ENCODE measurements at regions not wholly inside any gene's neighbourhood (a gene's known extent, or its start where the extent isn't known, plus 50 kb on each side); places are given as distances from the start of the nearest gene placed in this dataset.

DNA sequence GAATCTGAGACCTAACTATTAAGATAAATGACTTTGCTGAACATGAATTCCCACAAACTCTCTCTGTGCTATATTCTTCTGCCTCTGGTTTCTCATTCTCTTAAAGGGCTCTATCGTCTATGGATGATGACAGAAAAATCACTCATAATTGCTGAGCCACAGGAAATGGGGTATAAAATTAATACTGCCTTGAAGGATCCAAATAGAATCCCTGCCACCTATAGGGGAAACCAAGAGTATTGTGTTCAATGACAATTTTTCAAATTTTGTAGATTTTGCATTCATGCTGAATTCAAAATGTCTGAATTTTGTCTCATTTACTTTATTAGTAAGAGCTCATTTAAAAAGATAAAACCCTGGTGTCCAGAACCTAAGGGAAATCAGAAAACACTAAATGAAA lies 235.8 kb downstream of the RBM43 start:
- TF ChIP-seq, protein P1, sequence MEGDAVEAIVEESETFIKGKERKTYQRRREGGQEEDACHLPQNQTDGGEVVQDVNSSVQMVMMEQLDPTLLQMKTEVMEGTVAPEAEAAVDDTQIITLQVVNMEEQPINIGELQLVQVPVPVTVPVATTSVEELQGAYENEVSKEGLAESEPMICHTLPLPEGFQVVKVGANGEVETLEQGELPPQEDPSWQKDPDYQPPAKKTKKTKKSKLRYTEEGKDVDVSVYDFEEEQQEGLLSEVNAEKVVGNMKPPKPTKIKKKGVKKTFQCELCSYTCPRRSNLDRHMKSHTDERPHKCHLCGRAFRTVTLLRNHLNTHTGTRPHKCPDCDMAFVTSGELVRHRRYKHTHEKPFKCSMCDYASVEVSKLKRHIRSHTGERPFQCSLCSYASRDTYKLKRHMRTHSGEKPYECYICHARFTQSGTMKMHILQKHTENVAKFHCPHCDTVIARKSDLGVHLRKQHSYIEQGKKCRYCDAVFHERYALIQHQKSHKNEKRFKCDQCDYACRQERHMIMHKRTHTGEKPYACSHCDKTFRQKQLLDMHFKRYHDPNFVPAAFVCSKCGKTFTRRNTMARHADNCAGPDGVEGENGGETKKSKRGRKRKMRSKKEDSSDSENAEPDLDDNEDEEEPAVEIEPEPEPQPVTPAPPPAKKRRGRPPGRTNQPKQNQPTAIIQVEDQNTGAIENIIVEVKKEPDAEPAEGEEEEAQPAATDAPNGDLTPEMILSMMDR (conservative IDR thresholded peaks at IDR 0.05; ENCODE audit: low read depth, low read length) = no peak
- no peak for TF ChIP-seq EZH2 (IDR thresholded peaks at IDR 0.05; ENCODE audit: low read length, unreplicated experiment)

Data from PC-3 (cell line).